GM12878 (cell line): ENCODE measurements at regions not wholly inside any gene's neighbourhood (a gene's known extent, or its start where the extent isn't known, plus 50 kb on each side); places are given as distances from the start of the nearest gene placed in this dataset.

Experiments used
- ATAC-seq: fragments of 200-7000 bp; cut with Tn5 transposase; 3 replicates; pipeline ENCODE4 v1.9.1; 2020; ENCODE audit warnings: mild to moderate bottlenecking, moderate library complexity
- BruUV-seq: library from RNA; stranded (reverse); fragments of 400-500 nt; replicated peaks from 2 replicates; lab custom pipeline; 2021; lab: Mats Ljungman, UMichigan
- CTCF ChIA-PET: fragments of 300-600 bp; sonication (Branson Sonifier 250); formaldehyde crosslinking; extraction: SDS; loops from one replicate; lab custom pipeline; 2021; ENCODE audit warnings: inconsistent platforms; lab: Yijun Ruan, JAX
- POLR2A ChIA-PET: fragments of 350-600 bp; formaldehyde crosslinking; extraction: SDS; loops from one replicate; lab custom pipeline; 2021; ENCODE audit warnings: inconsistent platforms; lab: Charles Lee
- RAD21 ChIA-PET: fragments of 300-600 bp; sonication (Branson Sonifier 250); formaldehyde crosslinking; loops from one replicate; lab custom pipeline; 2023; ENCODE audit warnings: antibody characterized with exemption; ENCODE audit not compliant: unreplicated experiment; lab: Charles Lee
- SMC1A ChIA-PET: fragments of 300-600 bp; sonication (Branson Sonifier 250); formaldehyde crosslinking; loops from one replicate; lab custom pipeline; 2023; ENCODE audit not compliant: unreplicated experiment, uncharacterized antibody; lab: Charles Lee
- DNase-seq: peaks from one replicate; pipeline ENCODE4 v3.0.0-alpha.2; 2011; ENCODE audit warnings: low read depth, low spot score
- FAIRE-seq: peaks from 3 replicates; lab custom pipeline; 2011; peaks lifted over from hg19 to GRCh38; lab: Jason Lieb, UNC
- H2AFZ ChIP-seq: 2 replicates; pipeline ENCODE4 v1.6.0; 2011; ENCODE audit warnings: low read depth, low read length, control low read depth; ENCODE audit not compliant: control insufficient read depth
- H3K27ac ChIP-seq: 2 replicates; pipeline ENCODE4 v1.5.1; 2011; ENCODE audit warnings: control low read depth; ENCODE audit not compliant: control insufficient read depth, insufficient read depth
- H3K27me3 ChIP-seq, 2 experiments: replicated peaks in 1 of 2; 2 replicates each; pipeline versions ENCODE4 v1.6.0 to v1.6.1; 2011; ENCODE audit warnings: low read length in 1 of 2; ENCODE audit not compliant: control insufficient read depth in 2 of 2, insufficient read depth in 2 of 2
- H3K36me3 ChIP-seq, 2 experiments: 2 replicates each; pipeline ENCODE4 v1.5.1; 2011; ENCODE audit warnings: low read length in 1 of 2; ENCODE audit not compliant: control insufficient read depth in 2 of 2, insufficient read depth in 2 of 2
- H3K4me1 ChIP-seq: 2 replicates; pipeline ENCODE4 v1.6.1; 2011; ENCODE audit warnings: mild to moderate bottlenecking, low read length, moderate library complexity, mixed read lengths; ENCODE audit not compliant: control insufficient read depth, insufficient read depth
- H3K4me2 ChIP-seq: 2 replicates; pipeline ENCODE4 v1.6.0; 2011; ENCODE audit warnings: control low read depth; ENCODE audit not compliant: control insufficient read depth, insufficient read depth
- H3K4me3 ChIP-seq: fragments of 200-600 bp; sonication (generic); 2 replicates; pipeline ENCODE4 v1.5.1; 2016
- H3K79me2 ChIP-seq: 2 replicates; pipeline ENCODE4 v1.6.0; 2011; ENCODE audit warnings: low read length; ENCODE audit not compliant: control insufficient read depth, insufficient read depth
- H3K9ac ChIP-seq: 2 replicates; pipeline ENCODE4 v1.8.0; 2011; ENCODE audit warnings: low read length, control low read depth, mixed read lengths; ENCODE audit not compliant: control insufficient read depth, insufficient read depth
- H3K9me3 ChIP-seq: replicated peaks from 3 replicates; pipeline ENCODE4 v1.5.1; 2011; ENCODE audit warnings: mild to moderate bottlenecking, low read length; ENCODE audit not compliant: control insufficient read depth, insufficient read depth
- H4K20me1 ChIP-seq: 2 replicates; pipeline ENCODE4 v1.6.0; 2011; ENCODE audit not compliant: control insufficient read depth, insufficient read depth
- ASH2L ChIP-seq: fragments of 300-600, 200-600 bp; sonication (generic); IDR thresholded peaks from 2 replicates; pipeline ENCODE4 v1.6.1; 2017; ENCODE audit warnings: low read depth, mild to moderate bottlenecking, borderline replicate concordance
- CEBPB ChIP-seq, 2 experiments: fragments of 150-350 bp in 1 of 2; IDR thresholded peaks; 2 replicates each; pipeline ENCODE4 v1.6.1; 2012 to 2014; ENCODE audit warnings: low read depth in 2 of 2, low read length in 2 of 2, borderline replicate concordance in 1 of 2, inconsistent platforms in 1 of 2
- HCFC1 ChIP-seq: fragments of 150-350 bp; IDR thresholded peaks from 2 replicates; pipeline ENCODE4 v1.6.1; 2014; ENCODE audit warnings: low read length
- JUND ChIP-seq: IDR thresholded peaks from 2 replicates; pipeline ENCODE4 v1.6.1; 2012; ENCODE audit warnings: low read depth, mild to moderate bottlenecking, low read length, improper control_type of control experiment, moderate library complexity
- KDM1A ChIP-seq: fragments of 200-600 bp; sonication (generic); IDR thresholded peaks from 2 replicates; pipeline ENCODE4 v1.6.1; 2016; ENCODE audit warnings: borderline replicate concordance
- MEF2B ChIP-seq: fragments of 450-650 bp; IDR thresholded peaks from 2 replicates; pipeline ENCODE4 v1.6.1; 2018; ENCODE audit warnings: mild to moderate bottlenecking, moderate library complexity; ENCODE audit not compliant: partially characterized antibody, poor library complexity, severe bottlenecking
- NFXL1 ChIP-seq: fragments of 450-650 bp; IDR thresholded peaks from 2 replicates; pipeline ENCODE4 v1.6.1; 2017; ENCODE audit warnings: antibody characterized with exemption, mild to moderate bottlenecking, borderline replicate concordance
- NR2C2 ChIP-seq: IDR thresholded peaks from 2 replicates; pipeline ENCODE4 v1.6.1; 2011; ENCODE audit warnings: borderline replicate concordance, low read depth; ENCODE audit not compliant: control insufficient read depth, insufficient read length
- POU2F2 ChIP-seq: IDR thresholded peaks from 3 replicates; pipeline ENCODE4 v1.6.1; 2011; ENCODE audit warnings: low read depth, mild to moderate bottlenecking, low read length, borderline replicate concordance
- RELA ChIP-seq: fragments of 450-650 bp; IDR thresholded peaks from 2 replicates; pipeline ENCODE4 v1.8.0; 2014; ENCODE audit warnings: borderline replicate concordance; ENCODE audit not compliant: partially characterized antibody
- RUNX3 ChIP-seq: IDR thresholded peaks from 2 replicates; pipeline ENCODE4 v1.6.1; 2012; ENCODE audit warnings: low read length, inconsistent platforms
- SMAD1 ChIP-seq: fragments of 450-650 bp; IDR thresholded peaks from 2 replicates; pipeline ENCODE4 v1.6.1; 2018; ENCODE audit warnings: mild to moderate bottlenecking, low read depth; ENCODE audit not compliant: partially characterized antibody
- SMC3 ChIP-seq: IDR thresholded peaks from 2 replicates; pipeline ENCODE4 v1.6.1; 2011; ENCODE audit warnings: low read length, improper control_type of control experiment, borderline replicate concordance
- SREBF2 ChIP-seq: IDR thresholded peaks from 2 replicates; pipeline ENCODE4 v1.6.1; 2012; ENCODE audit warnings: mild to moderate bottlenecking, low read length
- STAT1 ChIP-seq: fragments of 450-650 bp; conservative IDR thresholded peaks from 2 replicates; pipeline ENCODE4 v1.6.1; 2014; ENCODE audit warnings: antibody characterized with exemption, mild to moderate bottlenecking
- WGBS: methylation state at CpG from one replicate; pipeline ENCODE4 v1.1.6; 2016; ENCODE audit warnings: low lambda C conversion rate; ENCODE audit not compliant: insufficient replicate concordance, insufficient coverage; ENCODE audit errors: missing lambda C conversion rate; 5-methylcytosine and 5-hydroxymethylcytosine counted together
- in situ Hi-C: fragments of 300-500 bp; cut with MboI; formaldehyde crosslinking; loops from 9 replicates; pipeline ENCODE4 v1.14.3; 2018; ENCODE audit warnings: mixed read lengths
- intact Hi-C: fragments of 100-400 bp; cut with micrococcal nuclease; formaldehyde crosslinking; loops from one replicate; pipeline ENCODE4 v1.14.2; 2022; ENCODE audit not compliant: unreplicated experiment
- TF ChIP-seq, protein P1 (sequence below): fragments of 450-650 bp; IDR thresholded peaks from 2 replicates; pipeline ENCODE4 v1.6.1; 2017; ENCODE audit warnings: antibody characterized with exemption, mild to moderate bottlenecking, moderate library complexity
- TF ChIP-seq, protein P2 (sequence below): fragments of 450-650 bp; IDR thresholded peaks from 2 replicates; pipeline ENCODE4 v1.6.1; 2017; ENCODE audit warnings: borderline replicate concordance
- TF ChIP-seq, protein P3 (sequence below): fragments of 450-650 bp; IDR thresholded peaks from 2 replicates; pipeline ENCODE4 v1.6.1; 2018; ENCODE audit warnings: mild to moderate bottlenecking, low read depth, moderate library complexity; ENCODE audit not compliant: partially characterized antibody

DNA sequence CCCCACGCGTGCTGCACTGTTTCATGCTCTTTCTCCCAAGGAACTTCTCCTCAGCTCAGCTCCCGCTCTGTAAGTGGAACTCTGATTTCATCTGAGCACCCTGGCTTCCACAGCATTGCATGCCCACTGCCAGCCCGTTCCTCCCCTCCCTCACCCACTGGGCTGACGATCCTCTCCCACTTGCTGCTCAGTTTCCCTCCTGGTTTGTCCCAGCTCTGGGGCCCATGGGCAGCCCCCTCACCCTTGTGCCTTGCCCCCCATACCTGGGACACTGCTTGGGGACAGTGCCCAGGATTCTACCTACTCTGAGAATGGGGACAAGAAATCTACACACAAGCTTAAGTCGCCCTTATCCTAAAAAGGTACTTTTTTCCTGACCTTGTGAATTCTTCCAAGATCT, 115.9 kb upstream of the C1QTNF9B start:
- Histone ChIP-seq H4K20me1 (no peaks in the 10 kb centered on the region), H3K27ac (no peak overlapping the region), H3K79me2 (no peaks in the 10 kb centered on the region), H3K9me3 (no peaks in the 10 kb centered on the region), H3K9ac (no peak overlapping the region), H3K4me3 (no peak overlapping the region), H2AFZ (no peak overlapping the region), H3K27me3 (peaks cover 0 to 1% of the 10 kb centered on the region in 2 experiments; a peak in 2 of 4 replicates), H3K36me3 (no peaks in the 10 kb centered on the region), H3K4me2 (no peak overlapping the region), H3K4me1 (no peaks in the 10 kb centered on the region)
- no peak for TF ChIP-seq ASH2L
- TF ChIP-seq, protein P1, sequence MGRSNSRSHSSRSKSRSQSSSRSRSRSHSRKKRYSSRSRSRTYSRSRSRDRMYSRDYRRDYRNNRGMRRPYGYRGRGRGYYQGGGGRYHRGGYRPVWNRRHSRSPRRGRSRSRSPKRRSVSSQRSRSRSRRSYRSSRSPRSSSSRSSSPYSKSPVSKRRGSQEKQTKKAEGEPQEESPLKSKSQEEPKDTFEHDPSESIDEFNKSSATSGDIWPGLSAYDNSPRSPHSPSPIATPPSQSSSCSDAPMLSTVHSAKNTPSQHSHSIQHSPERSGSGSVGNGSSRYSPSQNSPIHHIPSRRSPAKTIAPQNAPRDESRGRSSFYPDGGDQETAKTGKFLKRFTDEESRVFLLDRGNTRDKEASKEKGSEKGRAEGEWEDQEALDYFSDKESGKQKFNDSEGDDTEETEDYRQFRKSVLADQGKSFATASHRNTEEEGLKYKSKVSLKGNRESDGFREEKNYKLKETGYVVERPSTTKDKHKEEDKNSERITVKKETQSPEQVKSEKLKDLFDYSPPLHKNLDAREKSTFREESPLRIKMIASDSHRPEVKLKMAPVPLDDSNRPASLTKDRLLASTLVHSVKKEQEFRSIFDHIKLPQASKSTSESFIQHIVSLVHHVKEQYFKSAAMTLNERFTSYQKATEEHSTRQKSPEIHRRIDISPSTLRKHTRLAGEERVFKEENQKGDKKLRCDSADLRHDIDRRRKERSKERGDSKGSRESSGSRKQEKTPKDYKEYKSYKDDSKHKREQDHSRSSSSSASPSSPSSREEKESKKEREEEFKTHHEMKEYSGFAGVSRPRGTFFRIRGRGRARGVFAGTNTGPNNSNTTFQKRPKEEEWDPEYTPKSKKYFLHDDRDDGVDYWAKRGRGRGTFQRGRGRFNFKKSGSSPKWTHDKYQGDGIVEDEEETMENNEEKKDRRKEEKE: no peak
- TF ChIP-seq NFXL1: no peak
- no peak for TF ChIP-seq HCFC1
- TF ChIP-seq JUND: no peak
- no peak for TF ChIP-seq MEF2B
- no peak for TF ChIP-seq RUNX3
- no peak for TF ChIP-seq STAT1
- no peak for TF ChIP-seq SMC3
- TF ChIP-seq SREBF2: no peak
- TF ChIP-seq KDM1A: no peak
- TF ChIP-seq, protein P2, sequence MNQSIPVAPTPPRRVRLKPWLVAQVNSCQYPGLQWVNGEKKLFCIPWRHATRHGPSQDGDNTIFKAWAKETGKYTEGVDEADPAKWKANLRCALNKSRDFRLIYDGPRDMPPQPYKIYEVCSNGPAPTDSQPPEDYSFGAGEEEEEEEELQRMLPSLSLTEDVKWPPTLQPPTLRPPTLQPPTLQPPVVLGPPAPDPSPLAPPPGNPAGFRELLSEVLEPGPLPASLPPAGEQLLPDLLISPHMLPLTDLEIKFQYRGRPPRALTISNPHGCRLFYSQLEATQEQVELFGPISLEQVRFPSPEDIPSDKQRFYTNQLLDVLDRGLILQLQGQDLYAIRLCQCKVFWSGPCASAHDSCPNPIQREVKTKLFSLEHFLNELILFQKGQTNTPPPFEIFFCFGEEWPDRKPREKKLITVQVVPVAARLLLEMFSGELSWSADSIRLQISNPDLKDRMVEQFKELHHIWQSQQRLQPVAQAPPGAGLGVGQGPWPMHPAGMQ: no peak
- TF ChIP-seq POU2F2: no peak
- no peak for TF ChIP-seq NR2C2
- no peak for TF ChIP-seq CEBPB (IDR thresholded peaks at IDR 0.05; ENCODE audit: borderline replicate concordance in 1 of 2, low read depth in 2 of 2, low read length in 2 of 2)
- no peak for TF ChIP-seq SMAD1
- TF ChIP-seq RELA: no peak
- TF ChIP-seq, protein P3, sequence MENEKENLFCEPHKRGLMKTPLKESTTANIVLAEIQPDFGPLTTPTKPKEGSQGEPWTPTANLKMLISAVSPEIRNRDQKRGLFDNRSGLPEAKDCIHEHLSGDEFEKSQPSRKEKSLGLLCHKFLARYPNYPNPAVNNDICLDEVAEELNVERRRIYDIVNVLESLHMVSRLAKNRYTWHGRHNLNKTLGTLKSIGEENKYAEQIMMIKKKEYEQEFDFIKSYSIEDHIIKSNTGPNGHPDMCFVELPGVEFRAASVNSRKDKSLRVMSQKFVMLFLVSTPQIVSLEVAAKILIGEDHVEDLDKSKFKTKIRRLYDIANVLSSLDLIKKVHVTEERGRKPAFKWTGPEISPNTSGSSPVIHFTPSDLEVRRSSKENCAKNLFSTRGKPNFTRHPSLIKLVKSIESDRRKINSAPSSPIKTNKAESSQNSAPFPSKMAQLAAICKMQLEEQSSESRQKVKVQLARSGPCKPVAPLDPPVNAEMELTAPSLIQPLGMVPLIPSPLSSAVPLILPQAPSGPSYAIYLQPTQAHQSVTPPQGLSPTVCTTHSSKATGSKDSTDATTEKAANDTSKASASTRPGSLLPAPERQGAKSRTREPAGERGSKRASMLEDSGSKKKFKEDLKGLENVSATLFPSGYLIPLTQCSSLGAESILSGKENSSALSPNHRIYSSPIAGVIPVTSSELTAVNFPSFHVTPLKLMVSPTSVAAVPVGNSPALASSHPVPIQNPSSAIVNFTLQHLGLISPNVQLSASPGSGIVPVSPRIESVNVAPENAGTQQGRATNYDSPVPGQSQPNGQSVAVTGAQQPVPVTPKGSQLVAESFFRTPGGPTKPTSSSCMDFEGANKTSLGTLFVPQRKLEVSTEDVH: no peak
- FAIRE-seq (no peak), ATAC-seq (no peak), DNase-seq (no peak)
- no TSS peak for BruUV-seq
- POLR2A ChIA-PET: no interaction called here
- CTCF ChIA-PET: interaction anchor here (0.7 to 2.2 kb wide), 5 partner anchors 15 to 90 kb away, joined by 3 to 5 read pairs (median 4); no protein-coding TSS in a partner anchor
- in situ Hi-C loops (no loop called here), intact Hi-C loops (no loop called here)
- WGBS: 45% methylated on average over 6 of the region's 6 CpGs
- RAD21 ChIA-PET: interaction anchor here (1.2 kb wide), 1 partner anchor 91 kb away, joined by 4 read pairs; no protein-coding TSS in a partner anchor
- SMC1A ChIA-PET: interaction anchor here (1.3 kb wide), 1 partner anchor 51 kb away, joined by 3 read pairs; no protein-coding TSS in a partner anchor
